GM18505 (cell line): ENCODE measurements at regions not wholly inside any gene's neighbourhood (a gene's known extent, or its start where the extent isn't known, plus 50 kb on each side); places are given as distances from the start of the nearest gene placed in this dataset.

ENCODE experiments used
- ATAC-seq: cut with Tn5 transposase; IDR thresholded peaks from one replicate; pipeline ENCODE4 v1.9.1; 2021; ENCODE audit not compliant: unreplicated experiment
- POLR2A ChIP-seq: IDR thresholded peaks from 4 replicates; pipeline ENCODE4 v1.6.1; 2011; ENCODE audit warnings: borderline replicate concordance; ENCODE audit not compliant: insufficient read depth, insufficient read length; ENCODE audit errors: extremely low read depth

DNA sequence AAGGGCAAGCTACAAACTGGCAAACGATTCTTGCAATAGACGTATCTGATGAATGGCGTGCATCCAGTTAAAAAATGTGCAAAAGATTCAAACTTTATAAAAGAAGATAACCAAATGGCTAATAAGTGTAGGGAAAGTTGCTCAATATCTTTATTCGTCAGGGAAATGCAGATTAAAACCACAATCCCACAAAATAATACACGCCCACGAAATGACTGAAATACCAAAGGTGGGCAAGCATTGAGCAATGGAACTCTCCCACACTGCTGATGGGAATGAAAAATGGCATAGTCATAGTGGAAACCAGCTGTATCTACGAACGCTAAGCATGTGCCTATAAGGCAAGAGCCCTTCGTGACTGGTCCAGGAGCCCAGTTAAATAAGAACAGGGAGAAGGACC is 168.6 kb upstream of the SIX2 start:
- no peak for ATAC-seq
- TF ChIP-seq POLR2A, result no peak

DNA sequence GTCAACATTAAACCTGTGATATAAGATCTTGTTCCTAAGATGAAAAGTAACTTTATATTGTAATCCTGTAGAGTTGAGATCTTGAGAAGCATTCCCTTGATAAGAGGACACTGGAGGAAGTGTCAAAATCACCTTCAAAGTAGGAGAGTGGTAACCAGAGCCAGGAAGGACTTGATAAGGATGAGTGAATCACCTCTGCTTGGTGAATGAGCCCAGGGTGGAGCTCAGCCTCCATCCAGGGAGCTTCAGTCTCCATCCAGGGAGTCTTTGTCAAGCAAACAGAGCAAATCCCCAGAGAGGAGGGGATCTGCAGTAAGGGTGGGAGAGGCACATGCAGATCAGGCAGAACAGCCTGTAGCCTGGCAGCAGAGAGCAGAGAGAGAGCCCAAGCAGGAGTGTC is 167.1 kb upstream of the SIX2 start:
- ATAC-seq, result no peak
- no peak for TF ChIP-seq POLR2A

DNA sequence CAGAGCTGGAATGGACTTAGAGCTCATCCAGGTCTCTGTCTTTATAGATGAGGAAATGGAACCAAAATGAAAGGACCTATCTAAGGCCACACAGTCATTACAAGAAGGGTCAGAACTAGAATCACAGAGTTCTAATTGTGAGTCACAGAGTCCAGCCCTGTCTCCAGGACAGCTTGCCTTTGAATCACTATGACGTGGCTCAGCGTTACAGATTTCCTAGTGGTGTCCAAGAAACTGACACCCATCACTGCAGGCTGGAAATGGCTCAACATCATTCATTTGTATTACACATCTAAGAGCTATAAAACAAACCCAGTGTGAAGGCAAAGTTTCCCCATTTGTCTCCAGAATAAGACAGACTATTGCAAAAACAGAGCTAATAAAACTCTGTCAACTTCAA is 164.3 kb upstream of the SIX2 start:
- no peak for TF ChIP-seq POLR2A
- ATAC-seq, result no peak

DNA sequence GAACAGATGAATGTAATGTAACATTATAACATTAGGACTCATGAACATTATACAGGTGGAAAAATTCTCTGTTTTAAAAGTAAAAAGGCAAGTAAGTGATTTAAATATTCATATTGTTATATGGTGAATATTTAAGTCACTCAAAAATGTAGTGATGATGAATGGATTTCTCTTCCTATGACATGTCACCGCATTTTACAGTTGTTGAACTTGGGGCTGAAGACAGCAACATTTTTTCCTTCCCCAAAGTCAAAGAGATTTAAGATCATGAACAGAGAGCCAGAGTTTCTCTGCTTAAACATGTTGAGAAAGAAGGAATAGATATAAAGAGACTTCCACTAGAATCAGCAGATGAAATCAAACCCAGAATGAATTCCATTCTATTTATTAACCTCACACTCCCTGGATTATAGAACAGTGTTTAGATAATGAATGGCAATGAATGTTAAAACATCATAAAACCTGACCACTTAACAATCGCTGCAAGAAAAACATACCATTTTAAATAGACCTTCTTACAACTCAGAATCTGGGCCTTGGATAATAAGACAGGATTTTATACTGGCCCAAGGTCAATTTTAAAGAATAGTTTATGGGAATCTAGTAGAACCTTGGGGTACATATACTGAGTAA is 163.6 kb upstream of the SIX2 start:
- no peak for ATAC-seq
- TF ChIP-seq POLR2A, result no peak

DNA sequence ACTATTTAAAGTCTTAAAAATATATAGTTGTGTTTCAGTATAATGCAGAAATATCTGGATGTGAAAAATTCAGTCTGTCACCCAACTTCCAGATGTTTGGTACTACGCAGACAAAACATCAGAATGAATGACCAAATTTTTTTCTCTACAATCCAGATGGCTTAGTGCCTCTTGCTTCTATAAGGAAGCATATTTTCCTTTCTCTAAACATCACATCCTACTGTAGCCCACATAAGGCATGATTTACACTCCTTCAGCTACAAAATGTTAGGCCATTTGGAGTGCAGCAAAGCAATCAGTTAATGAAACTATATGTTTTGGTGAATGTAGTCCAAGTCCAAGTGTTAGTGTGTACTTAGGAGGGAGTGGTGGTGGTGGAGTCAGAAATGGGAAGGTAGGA is 162.9 kb upstream of the SIX2 start:
- no peak for TF ChIP-seq POLR2A
- ATAC-seq, result no peak

DNA sequence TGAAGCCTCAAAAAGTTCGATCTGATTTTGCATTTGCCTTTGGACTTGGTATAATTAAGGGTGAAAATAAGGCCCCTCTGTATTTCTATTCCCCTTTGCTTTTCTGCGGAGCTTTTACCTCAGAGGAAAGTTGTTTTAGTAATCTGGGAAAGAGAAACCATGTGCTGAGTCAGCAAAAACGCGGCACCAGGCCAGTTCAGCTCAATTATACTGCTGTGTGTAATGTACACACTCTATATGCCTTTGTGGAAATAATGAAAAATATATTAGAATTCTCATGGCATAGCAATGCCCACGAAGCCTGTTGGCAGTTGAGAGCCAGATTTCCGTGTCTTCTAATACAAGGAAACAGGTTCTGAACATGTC is 161.9 kb upstream of the SIX2 start:
- no peak for TF ChIP-seq POLR2A
- ATAC-seq, result no peak

DNA sequence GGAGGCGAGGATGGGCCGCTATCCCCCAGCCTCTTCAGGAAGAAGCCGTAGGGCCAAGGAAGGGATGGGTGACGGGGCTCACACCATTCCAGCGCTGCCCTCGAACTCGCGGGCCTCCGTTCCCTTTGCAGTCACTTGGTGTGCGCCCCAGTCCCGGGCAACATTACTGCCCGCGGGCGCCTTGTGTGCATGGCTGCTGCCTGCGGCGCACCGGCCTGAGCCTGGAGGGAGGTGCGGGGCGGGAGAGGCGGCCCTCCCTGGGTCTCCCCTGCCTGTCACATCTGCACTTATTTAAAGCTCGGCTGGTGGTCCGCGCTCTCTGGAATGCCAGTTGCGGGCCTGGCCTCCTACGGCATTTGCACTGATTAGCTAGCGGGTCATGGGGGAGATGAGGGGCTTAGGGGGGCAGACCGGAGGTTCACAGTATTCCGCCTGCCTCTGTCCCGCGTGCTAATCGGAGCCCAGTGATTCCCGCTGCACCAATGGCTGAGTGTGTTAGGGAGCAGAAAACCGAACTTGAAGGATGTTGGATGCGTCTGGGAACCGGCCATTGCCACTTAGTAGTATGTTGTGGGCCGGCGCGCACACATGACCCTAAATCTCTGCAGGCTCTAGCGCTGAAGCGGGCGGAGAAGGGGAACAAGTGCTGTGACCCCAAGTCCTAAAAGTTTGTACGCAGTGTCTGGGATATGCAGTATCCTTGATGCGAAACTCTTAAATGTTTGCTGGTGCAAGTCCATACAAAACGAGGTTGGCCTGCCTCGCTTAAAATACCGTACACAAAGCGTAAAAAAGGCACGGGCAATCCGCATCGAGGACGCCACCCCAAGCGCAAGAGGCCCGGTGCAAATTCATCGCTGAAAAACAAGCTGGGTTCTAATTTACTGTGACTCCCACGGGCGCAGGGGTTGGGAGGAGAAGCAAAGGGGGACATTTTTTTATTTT is 161.2 kb upstream of the SIX2 start:
- no peak for ATAC-seq
- no peak for TF ChIP-seq POLR2A

DNA sequence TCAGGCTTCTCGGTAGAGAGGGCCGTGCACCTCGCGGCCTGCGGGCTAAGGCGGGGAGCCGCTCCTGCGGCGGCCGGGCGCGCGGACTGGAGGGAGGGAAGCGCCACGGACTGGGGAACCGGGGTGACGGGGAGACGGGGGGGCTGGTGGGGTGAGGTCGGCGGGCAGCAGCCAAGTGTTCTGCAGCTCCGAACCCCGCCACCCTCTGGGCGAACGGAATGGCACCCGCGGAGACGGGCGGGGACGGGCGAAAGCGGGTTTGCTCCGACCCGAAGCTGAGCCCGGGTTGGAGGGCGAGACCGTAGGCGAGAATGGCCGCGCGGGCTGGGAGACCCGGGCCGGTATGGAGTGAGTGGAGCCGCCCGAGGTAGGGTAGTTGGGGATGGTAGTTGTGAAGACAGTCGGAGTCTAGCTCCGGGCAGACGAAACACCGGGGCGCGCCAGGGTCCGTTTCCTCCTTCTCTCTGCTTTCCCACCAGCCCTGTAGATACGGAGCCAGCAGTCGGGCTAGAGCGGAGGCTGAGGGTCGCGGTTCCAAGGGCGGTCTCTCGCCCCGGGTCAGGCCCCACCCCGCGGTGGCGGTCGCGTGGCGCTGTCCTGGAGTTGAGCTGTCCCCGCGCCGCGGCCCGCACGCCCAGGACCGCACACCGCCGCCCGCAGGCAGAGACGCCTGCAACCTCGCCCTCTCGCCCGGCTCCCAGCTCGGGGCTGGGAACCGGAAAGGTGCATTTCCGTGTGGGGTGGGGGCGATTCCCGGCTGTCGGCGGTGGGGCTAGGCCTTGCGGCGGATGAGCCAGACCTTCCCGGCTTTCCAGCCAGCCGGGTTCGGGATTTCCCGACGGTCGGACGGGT is 160.3 kb upstream of the SIX2 start:
- ATAC-seq, result no peak
- TF ChIP-seq POLR2A, result no peak

DNA sequence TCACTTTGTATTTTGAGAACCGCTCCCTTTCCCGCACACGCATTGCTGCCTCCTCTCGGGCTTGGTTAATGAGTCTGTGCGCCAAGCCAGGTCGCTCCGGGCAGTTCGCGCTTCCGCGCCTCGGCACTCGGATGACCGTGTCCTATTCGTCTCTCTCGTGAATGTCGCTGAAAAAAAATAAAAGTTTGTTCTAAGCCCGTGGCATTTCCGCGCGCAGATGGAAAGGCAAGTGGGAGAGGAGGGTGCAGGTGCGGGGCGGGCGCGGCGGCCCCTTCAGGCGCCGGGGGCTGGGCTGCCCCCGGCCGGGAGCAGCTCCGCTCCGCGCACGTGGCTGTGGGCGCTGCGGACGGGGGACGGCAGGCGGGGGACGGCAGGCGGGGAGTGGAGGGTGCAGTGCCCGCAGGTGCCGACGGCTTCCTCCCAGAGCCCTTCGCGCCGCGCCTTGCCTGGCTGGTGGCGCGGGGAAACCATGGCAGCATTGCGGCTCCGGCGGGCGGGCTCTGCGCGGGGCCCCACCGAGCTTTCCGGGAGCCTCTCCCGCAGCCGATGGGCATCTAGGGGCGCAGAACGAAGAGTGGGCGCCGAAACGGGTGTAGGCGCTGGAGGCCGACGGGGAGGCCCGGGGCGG is 159.6 kb upstream of the SIX2 start:
- no peak for ATAC-seq

DNA sequence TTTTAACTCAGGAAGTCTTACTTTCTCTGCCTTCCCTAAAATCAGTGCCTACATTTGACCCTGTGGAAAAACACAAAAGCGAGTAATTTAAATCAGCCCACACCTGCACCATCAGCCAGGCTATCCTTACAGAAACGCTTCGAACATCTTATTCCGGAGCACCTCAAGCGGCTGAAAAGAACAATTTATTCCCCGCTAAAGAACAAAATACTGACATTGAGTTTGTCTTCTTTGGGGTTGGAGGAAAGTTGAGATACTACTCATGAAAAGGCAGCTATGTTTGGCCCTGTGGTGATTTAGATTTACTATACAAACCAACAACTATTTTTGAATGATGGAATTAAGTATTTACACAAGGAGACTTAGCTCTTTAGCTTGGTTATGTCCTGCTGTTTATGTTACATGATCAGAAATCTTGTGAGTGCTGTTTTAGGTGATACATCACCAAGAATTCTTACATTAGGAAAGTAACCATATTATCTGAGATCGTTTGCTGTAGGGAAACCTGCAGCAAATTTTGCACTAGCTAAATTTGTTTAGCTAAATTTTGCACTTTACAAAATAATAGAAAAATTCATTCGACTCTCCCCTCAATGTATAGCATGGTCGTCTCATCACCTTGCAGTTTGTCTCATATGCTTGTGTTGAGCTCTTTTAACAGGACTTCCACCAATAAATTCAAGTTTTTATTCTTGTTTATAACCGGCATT is 158.8 kb upstream of the SIX2 start:
- TF ChIP-seq POLR2A, result no peak
- no peak for ATAC-seq

More for the DNA sequence above, 159.6 kb upstream of the SIX2 start:
- no peak for TF ChIP-seq POLR2A

DNA sequence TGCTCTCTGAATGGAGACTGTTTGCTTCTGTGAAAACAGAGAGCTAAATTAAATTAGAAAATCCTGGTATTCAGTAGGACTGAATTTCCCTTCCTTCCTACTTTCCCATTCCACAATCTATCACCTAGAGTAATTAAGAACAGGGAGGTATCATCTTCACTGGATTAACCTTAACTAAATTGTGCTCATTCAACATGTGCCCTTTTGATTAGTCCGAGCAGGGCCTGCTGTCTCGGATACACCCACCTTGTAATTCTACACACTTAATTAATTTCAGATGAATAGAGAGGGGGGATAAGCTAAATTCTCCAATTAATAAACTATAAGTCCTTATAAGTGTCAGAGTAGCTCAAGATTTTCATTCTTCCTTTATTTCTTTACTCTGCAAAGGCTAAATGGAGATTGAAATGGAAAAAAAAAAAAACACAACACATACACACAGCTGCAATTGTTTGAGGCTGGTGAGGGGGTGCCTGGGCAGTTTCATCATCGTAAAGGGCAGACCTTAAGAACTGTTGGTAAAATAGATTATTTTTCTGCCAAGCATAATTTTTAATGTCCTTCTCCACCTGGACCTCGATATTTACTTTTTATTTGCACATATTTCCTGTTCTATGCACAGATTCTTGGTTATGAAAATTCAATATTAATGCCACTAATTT is 157.1 kb upstream of the SIX2 start:
- ATAC-seq, result no peak
- no peak for TF ChIP-seq POLR2A

DNA sequence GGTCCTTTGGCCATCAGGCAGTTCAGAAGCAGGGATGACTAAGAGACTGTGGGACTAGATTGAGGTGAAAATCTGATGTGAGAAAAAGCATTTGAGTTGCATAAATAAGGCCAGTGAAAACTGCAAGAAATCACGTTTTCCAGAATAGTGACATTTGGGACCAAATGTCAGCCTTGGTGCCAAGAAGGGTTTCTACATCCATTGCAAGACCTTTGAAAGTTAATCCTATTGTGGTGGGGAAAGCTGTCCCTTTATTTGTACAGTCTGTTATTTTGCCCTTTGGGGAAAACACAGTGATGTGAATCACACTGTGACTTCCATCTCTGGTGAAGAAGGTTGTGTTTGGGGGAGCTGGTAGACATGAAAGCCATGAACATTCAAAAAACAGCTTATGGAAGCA is 153.5 kb upstream of the SIX2 start:
- ATAC-seq, result no peak
- no peak for TF ChIP-seq POLR2A
